ENCODE measurements at regions not wholly inside any gene's neighbourhood (a gene's known extent, or its start where the extent isn't known, plus 50 kb on each side); places are given as distances from the start of the nearest gene placed in this dataset.

GRCh38 chr7:89648509-89648908, 505.8 kb upstream of the STEAP1 start:
- Histone ChIP-seq H2AFZ (ENCODE audit: low read length) (no peak overlapping the region), H3K9me3 (ENCODE audit: low read depth, low read length) (no peaks in the 10 kb centered on the region), H3K36me3 (ENCODE audit: insufficient read depth, low read length) (no peaks in the 10 kb centered on the region), H3K27ac (ENCODE audit: low read depth, low read length) (no peak overlapping the region), H3K79me2 (ENCODE audit: insufficient read depth, low read length) (no peaks in the 10 kb centered on the region), H4K20me1 (ENCODE audit: insufficient read depth, low read length) (no peaks in the 10 kb centered on the region), H3K27me3 (ENCODE audit: insufficient read depth, low read length) (no peaks in the 10 kb centered on the region), H3K4me3 (ENCODE audit: insufficient read depth, low read length) (no peak overlapping the region), H3K4me1 (ENCODE audit: insufficient read depth, low read length) (no peaks in the 10 kb centered on the region), H3K4me2 (ENCODE audit: insufficient read depth, low read length) (no peak overlapping the region)
- DNase-seq (ENCODE audit: insufficient read length, low spot score, missing footprints) = no peak
- TF ChIP-seq CTCF (IDR thresholded peaks at IDR 0.05; ENCODE audit: extremely low read depth, low read depth, low read length) = no peak

- no peak overlapping the region for H2AFZ ChIP-seq (ENCODE audit: low read length)
- H3K4me2 ChIP-seq (ENCODE audit: insufficient read depth, low read length) = no peak overlapping the region
- no peaks in the 10 kb centered on the region for H3K27me3 ChIP-seq (ENCODE audit: insufficient read depth, low read length)
- no peak overlapping the region for H3K4me3 ChIP-seq (ENCODE audit: insufficient read depth, low read length)
- H3K4me1 ChIP-seq (ENCODE audit: insufficient read depth, low read length) = no peaks in the 10 kb centered on the region
- H3K9me3 ChIP-seq (ENCODE audit: low read depth, low read length) = no peaks in the 10 kb centered on the region
- no peaks in the 10 kb centered on the region for H4K20me1 ChIP-seq (ENCODE audit: insufficient read depth, low read length)
- TF ChIP-seq CTCF (IDR thresholded peaks at IDR 0.05; ENCODE audit: extremely low read depth, low read depth, low read length) = no peak
- H3K36me3 ChIP-seq (ENCODE audit: insufficient read depth, low read length) = no peaks in the 10 kb centered on the region
- H3K27ac ChIP-seq (ENCODE audit: low read depth, low read length) = no peak overlapping the region
- no peaks in the 10 kb centered on the region for H3K79me2 ChIP-seq (ENCODE audit: insufficient read depth, low read length)
- DNase-seq (ENCODE audit: insufficient read length, low spot score, missing footprints) = no peak
Measured at GRCh38 chr7:89655946-89656345, 498.3 kb upstream of the STEAP1 start.

GRCh38 chr7:89661876-89662275, 492.4 kb upstream of the STEAP1 start:
- H4K20me1 ChIP-seq (ENCODE audit: insufficient read depth, low read length) = no peaks in the 10 kb centered on the region
- no peak overlapping the region for H3K27ac ChIP-seq (ENCODE audit: low read depth, low read length)
- H3K27me3 ChIP-seq (ENCODE audit: insufficient read depth, low read length) = no peaks in the 10 kb centered on the region
- no peak overlapping the region for H3K4me2 ChIP-seq (ENCODE audit: insufficient read depth, low read length)
- DNase-seq (ENCODE audit: insufficient read length, low spot score, missing footprints) = no peak
- no peak for TF ChIP-seq CTCF (IDR thresholded peaks at IDR 0.05; ENCODE audit: extremely low read depth, low read depth, low read length)
- H3K4me3 ChIP-seq (ENCODE audit: insufficient read depth, low read length) = no peak overlapping the region
- no peaks in the 10 kb centered on the region for H3K79me2 ChIP-seq (ENCODE audit: insufficient read depth, low read length)
- H3K36me3 ChIP-seq (ENCODE audit: insufficient read depth, low read length) = no peaks in the 10 kb centered on the region
- H3K4me1 ChIP-seq (ENCODE audit: insufficient read depth, low read length) = no peaks in the 10 kb centered on the region
- no peak overlapping the region for H2AFZ ChIP-seq (ENCODE audit: low read length)
- no peaks in the 10 kb centered on the region for H3K9me3 ChIP-seq (ENCODE audit: low read depth, low read length)

- no peaks in the 10 kb centered on the region for H3K9me3 ChIP-seq (ENCODE audit: low read depth, low read length)
- H3K27me3 ChIP-seq (ENCODE audit: insufficient read depth, low read length) = no peaks in the 10 kb centered on the region
- H4K20me1 ChIP-seq (ENCODE audit: insufficient read depth, low read length) = no peaks in the 10 kb centered on the region
- no peaks in the 10 kb centered on the region for H3K36me3 ChIP-seq (ENCODE audit: insufficient read depth, low read length)
- H3K4me2 ChIP-seq (ENCODE audit: insufficient read depth, low read length) = no peak overlapping the region
- H2AFZ ChIP-seq (ENCODE audit: low read length) = no peak overlapping the region
- H3K4me3 ChIP-seq (ENCODE audit: insufficient read depth, low read length) = no peak overlapping the region
- no peaks in the 10 kb centered on the region for H3K4me1 ChIP-seq (ENCODE audit: insufficient read depth, low read length)
- TF ChIP-seq CTCF (IDR thresholded peaks at IDR 0.05; ENCODE audit: extremely low read depth, low read depth, low read length) = no peak
- H3K79me2 ChIP-seq (ENCODE audit: insufficient read depth, low read length) = no peaks in the 10 kb centered on the region
- H3K27ac ChIP-seq (ENCODE audit: low read depth, low read length) = no peak overlapping the region
- DNase-seq (ENCODE audit: insufficient read length, low spot score, missing footprints) = no peak
Measured at GRCh38 chr7:89666136-89666835, 488.0 kb upstream of the STEAP1 start.

Measured in osteoblast (primary cell).